ENCODE measurements at regions not wholly inside any gene's neighbourhood (a gene's known extent, or its start where the extent isn't known, plus 50 kb on each side); places are given as distances from the start of the nearest gene placed in this dataset.

GRCh38 chr11:39807904-39808303 lies 1651.5 kb downstream of the LRRC4C start:
- TF ChIP-seq POLR2A (IDR thresholded peaks at IDR 0.05) (no peak), CTCF (IDR thresholded peaks at IDR 0.05) (no peak), EP300 (IDR thresholded peaks at IDR 0.05) (no peak)
- no peak overlapping the region for H3K27ac ChIP-seq
- H3K9me3 ChIP-seq, result peaks cover 0 to 27% (median 2%) of the 10 kb centered on the region in 4 donors
- H3K4me1 ChIP-seq, result no peaks in the 10 kb centered on the region
- WGBS, 2 donors, result 83 to 92% methylated on average over 1 of the region's 1 CpG
- DNase-seq (ENCODE audit: low spot score in 2 of 2), result no peak
- H3K27me3 ChIP-seq, result no peaks in the 10 kb centered on the region
- H3K4me3 ChIP-seq, result no peak overlapping the region
- H3K36me3 ChIP-seq, result no peaks in the 10 kb centered on the region

- Histone ChIP-seq H3K27me3 (no peaks in the 10 kb centered on the region), H3K4me1 (no peaks in the 10 kb centered on the region), H3K27ac (no peak overlapping the region), H3K9me3 (peaks cover 0 to 19% (median 0%) of the 10 kb centered on the region in 4 donors), H3K4me3 (no peak overlapping the region), H3K36me3 (no peaks in the 10 kb centered on the region)
- WGBS, 2 donors, result 77 to 81% methylated on average over 1 of the region's 1 CpG
- no peak for DNase-seq (ENCODE audit: low spot score in 2 of 2)
- no peak for TF ChIP-seq CTCF (IDR thresholded peaks at IDR 0.05)
- no peak for TF ChIP-seq EP300 (IDR thresholded peaks at IDR 0.05)
- no peak for TF ChIP-seq POLR2A (IDR thresholded peaks at IDR 0.05)
Observed at GRCh38 chr11:39806652-39807051, 1652.8 kb downstream of the LRRC4C start.

- DNase-seq (ENCODE audit: low spot score in 2 of 2), result no peak
- H3K4me3 ChIP-seq, result no peak overlapping the region
- H3K36me3 ChIP-seq, result no peaks in the 10 kb centered on the region
- H3K4me1 ChIP-seq, result no peaks in the 10 kb centered on the region
- peaks cover 0 to 3% (median 0%) of the 10 kb centered on the region in 4 donors for H3K9me3 ChIP-seq
- H3K27ac ChIP-seq, result no peak overlapping the region
- TF ChIP-seq POLR2A (IDR thresholded peaks at IDR 0.05), result no peak
- TF ChIP-seq EP300 (IDR thresholded peaks at IDR 0.05), result no peak
- no peak for TF ChIP-seq CTCF (IDR thresholded peaks at IDR 0.05)
- no peaks in the 10 kb centered on the region for H3K27me3 ChIP-seq
Observed at GRCh38 chr11:39804271-39804670, 1655.2 kb downstream of the LRRC4C start.

- H3K36me3 ChIP-seq, result no peaks in the 10 kb centered on the region
- no peak overlapping the region for H3K27ac ChIP-seq
- TF ChIP-seq POLR2A (IDR thresholded peaks at IDR 0.05), result no peak
- TF ChIP-seq CTCF (IDR thresholded peaks at IDR 0.05), result no peak
- no peak for TF ChIP-seq EP300 (IDR thresholded peaks at IDR 0.05)
Observed at GRCh38 chr11:39786682-39787081, 1672.8 kb downstream of the LRRC4C start.

GRCh38 chr11:39786281-39786680 lies 1673.2 kb downstream of the LRRC4C start:
- H3K27me3 ChIP-seq, result no peaks in the 10 kb centered on the region
- WGBS, 2 donors, result 81 to 91% methylated on average over 2 to 9 of the region's 9 CpGs
- H3K4me3 ChIP-seq, result no peak overlapping the region
- no peak for DNase-seq (ENCODE audit: low spot score in 2 of 2)
- H3K9me3 ChIP-seq, result no peaks in the 10 kb centered on the region
- H3K36me3 ChIP-seq, result no peaks in the 10 kb centered on the region
- H3K27ac ChIP-seq, result no peak overlapping the region
- H3K4me1 ChIP-seq, result no peaks in the 10 kb centered on the region
- no peak for TF ChIP-seq CTCF (IDR thresholded peaks at IDR 0.05)
- no peak for TF ChIP-seq POLR2A (IDR thresholded peaks at IDR 0.05)
- no peak for TF ChIP-seq EP300 (IDR thresholded peaks at IDR 0.05)

More at GRCh38 chr11:39786682-39787081, 1672.8 kb downstream of the LRRC4C start:
- WGBS, 2 donors, result 97 to 99% methylated on average over 6 to 8 of the region's 8 CpGs
- H3K4me3 ChIP-seq, result no peak overlapping the region
- DNase-seq (ENCODE audit: low spot score in 2 of 2), result no peak
- no peaks in the 10 kb centered on the region for H3K4me1 ChIP-seq
- H3K9me3 ChIP-seq, result no peaks in the 10 kb centered on the region
- H3K27me3 ChIP-seq, result no peaks in the 10 kb centered on the region
